ENCODE measurements at regions not wholly inside any gene's neighbourhood (a gene's known extent, or its start where the extent isn't known, plus 50 kb on each side); places are given as distances from the start of the nearest gene placed in this dataset.
A peak's percentile ranks its signal among the peaks of the same experiment; 100 is the strongest.

GRCh38 chr3:117235304-117235703 is 525.7 kb downstream of the TUSC7 start:
- no peak overlapping the region for H3K4me3 ChIP-seq (ENCODE audit: low read depth, low read length)
- no peak for TF ChIP-seq CTCF (IDR thresholded peaks at IDR 0.05; ENCODE audit: insufficient read depth, low read depth, low read length)
- DNase-seq (ENCODE audit: low read depth) = no peak

GRCh38 chr3:117238806-117239205 is 529.2 kb downstream of the TUSC7 start:
- TF ChIP-seq CTCF (IDR thresholded peaks at IDR 0.05; ENCODE audit: insufficient read depth, low read depth, low read length) = no peak
- DNase-seq (ENCODE audit: low read depth) = no peak
- H3K4me3 ChIP-seq (ENCODE audit: low read depth, low read length) = no peak overlapping the region

GRCh38 chr3:117243657-117244056 is 534.1 kb downstream of the TUSC7 start:
- no peak overlapping the region for H3K4me3 ChIP-seq (ENCODE audit: low read depth, low read length)
- no peak for TF ChIP-seq CTCF (IDR thresholded peaks at IDR 0.05; ENCODE audit: insufficient read depth, low read depth, low read length)
- DNase-seq (ENCODE audit: low read depth) = no peak

GRCh38 chr3:117246771-117247555 is 537.4 kb downstream of the TUSC7 start:
- no peak for TF ChIP-seq CTCF (IDR thresholded peaks at IDR 0.05; ENCODE audit: insufficient read depth, low read depth, low read length)
- no peak for DNase-seq (ENCODE audit: low read depth)
- H3K4me3 ChIP-seq (ENCODE audit: low read depth, low read length) = no peak overlapping the region

- H3K4me3 ChIP-seq (ENCODE audit: low read depth, low read length) = no peak overlapping the region
- DNase-seq (ENCODE audit: low read depth) = no peak
- no peak for TF ChIP-seq CTCF (IDR thresholded peaks at IDR 0.05; ENCODE audit: insufficient read depth, low read depth, low read length)
Measured at GRCh38 chr3:117248153-117248552, 538.6 kb downstream of the TUSC7 start.

- TF ChIP-seq CTCF (IDR thresholded peaks at IDR 0.05; ENCODE audit: insufficient read depth, low read depth, low read length) = no peak
- DNase-seq (ENCODE audit: low read depth) = peak; percentile 3
- H3K4me3 ChIP-seq (ENCODE audit: low read depth, low read length) = no peak overlapping the region
Measured at GRCh38 chr3:117252208-117252607, 542.6 kb downstream of the TUSC7 start.

GRCh38 chr3:117252651-117253050 is 543.1 kb downstream of the TUSC7 start:
- no peak for TF ChIP-seq CTCF (IDR thresholded peaks at IDR 0.05; ENCODE audit: insufficient read depth, low read depth, low read length)
- no peak for DNase-seq (ENCODE audit: low read depth)
- no peak overlapping the region for H3K4me3 ChIP-seq (ENCODE audit: low read depth, low read length)
